ENCODE measurements at regions not wholly inside any gene's neighbourhood (a gene's known extent, or its start where the extent isn't known, plus 50 kb on each side); places are given as distances from the start of the nearest gene placed in this dataset.

- Histone ChIP-seq H3K9ac (ENCODE audit: low read length) (no peak overlapping the region), H3K27me3 (ENCODE audit: insufficient read depth, low read length) (no peaks in the 10 kb centered on the region), H3K4me2 (ENCODE audit: low read length) (no peak overlapping the region), H3K27ac (ENCODE audit: low read depth, low read length) (no peak overlapping the region), H3K36me3 (ENCODE audit: control insufficient read depth in 1 of 2, insufficient read depth in 2 of 2, low read length in 2 of 2) (no peaks in the 10 kb centered on the region), H3K9me3 (ENCODE audit: control insufficient read depth in 1 of 2, insufficient read depth in 1 of 2, low read depth in 1 of 2, low read length in 2 of 2) (no peaks in the 10 kb centered on the region), H3K4me3 (replicated peaks in 1 of 2; ENCODE audit: low read depth in 1 of 2, low read length in 2 of 2) (no peak overlapping the region), H4K20me1 (ENCODE audit: insufficient read depth) (no peaks in the 10 kb centered on the region), H3K4me1 (ENCODE audit: control insufficient read depth in 1 of 2, insufficient read depth in 2 of 2, low read length in 2 of 2) (no peaks in the 10 kb centered on the region), H2AFZ (ENCODE audit: low read depth, low read length, poor library complexity, severe bottlenecking) (no peak overlapping the region), H3K79me2 (ENCODE audit: insufficient read depth, low read length) (no peaks in the 10 kb centered on the region), H3K9me2 (ENCODE audit: insufficient read depth) (no peaks in the 10 kb centered on the region)
- intact Hi-C loops (cut with micrococcal nuclease): no loop called here
- ChIA-PET RAD21 (ENCODE audit: low non-redundant PET in 1 of 2, low total read pairs in 2 of 2, uncharacterized antibody in 2 of 2, unreplicated experiment in 2 of 2) (no interaction called here), POLR2A (no interaction called here), CTCF (no interaction called here)
- ATAC-seq (no peak), DNase-seq (ENCODE audit: low read depth, low spot score) (no peak)
- TF ChIP-seq ZFX (IDR thresholded peaks at IDR 0.05) (no peak), CEBPB (IDR thresholded peaks at IDR 0.05; ENCODE audit: low read depth) (no peak), FOSL1 (IDR thresholded peaks at IDR 0.05; ENCODE audit: low read depth) (no peak), POLR2A (IDR thresholded peaks at IDR 0.05; ENCODE audit: borderline replicate concordance, extremely low read depth, insufficient read depth, insufficient read length) (no peak), EZH2phosphoT487 (IDR thresholded peaks at IDR 0.05; ENCODE audit: borderline replicate concordance) (no peak), POLR2AphosphoS5 (IDR thresholded peaks at IDR 0.05; ENCODE audit: low read depth, low read length) (no peak), CBX3 (IDR thresholded peaks at IDR 0.05; ENCODE audit: low read depth) (no peak), RAD21 (IDR thresholded peaks at IDR 0.05; ENCODE audit: low read depth) (no peak), EZH2 (IDR thresholded peaks at IDR 0.05) (no peak), ZBTB33 (IDR thresholded peaks at IDR 0.05; ENCODE audit: extremely low read depth, insufficient replicate concordance, low read length) (no peak), ZNF274 (IDR thresholded peaks at IDR 0.05; ENCODE audit: low read depth, low read length) (no peak), SP1 (IDR thresholded peaks at IDR 0.05; ENCODE audit: low read depth) (no peak), SIN3A (IDR thresholded peaks at IDR 0.05; ENCODE audit: low read depth) (no peak), MAX (IDR thresholded peaks at IDR 0.05) (no peak)
- no TSS peak for BruUV-seq (replicated peaks)
Measured at GRCh38 chr10:8332730-8333111, 278.2 kb downstream of the GATA3 start.

Measured in HCT116 (cell line).